ENCODE measurements at regions not wholly inside any gene's neighbourhood (a gene's known extent, or its start where the extent isn't known, plus 50 kb on each side); places are given as distances from the start of the nearest gene placed in this dataset.

GRCh38 chr9:87234854-87235253, 262.8 kb upstream of the DAPK1 start:
- Histone ChIP-seq H2AK5ac (ENCODE audit: insufficient read length, low read length) (no peak overlapping the region), H3K14ac (ENCODE audit: insufficient read depth, low read length) (no peak overlapping the region), H3K4me2 (ENCODE audit: insufficient read depth, insufficient read length, low read length) (no peak overlapping the region), H2BK20ac (ENCODE audit: low read depth, low read length, poor library complexity, severe bottlenecking) (no peak overlapping the region), H3K79me1 (ENCODE audit: insufficient read depth, low read depth, low read length, poor library complexity, severe bottlenecking) (no peaks in the 10 kb centered on the region), H3K4ac (ENCODE audit: low read depth, low read length) (no peak overlapping the region), H4K8ac (replicated peaks; ENCODE audit: insufficient read length, low read depth, low read length) (no peak overlapping the region), H3K27me3 (ENCODE audit: insufficient read depth, low read length) (no peaks in the 10 kb centered on the region), H4K20me1 (ENCODE audit: control insufficient read depth, insufficient read depth, insufficient read length) (no peaks in the 10 kb centered on the region), H3K4me1 (ENCODE audit: insufficient read depth, low read length) (no peaks in the 10 kb centered on the region), H3K79me2 (ENCODE audit: insufficient read depth, low read length) (no peaks in the 10 kb centered on the region), H4K91ac (ENCODE audit: insufficient read length, low read depth, low read length) (no peak overlapping the region), H3K18ac (ENCODE audit: insufficient read length, low read depth, low read length) (no peak overlapping the region), H2BK120ac (ENCODE audit: low read depth, low read length, poor library complexity, severe bottlenecking) (no peak overlapping the region), H2BK12ac (ENCODE audit: insufficient read length, low read depth, low read length) (no peak overlapping the region), H4K5ac (ENCODE audit: insufficient read length, low read depth, low read length) (no peak overlapping the region), H3T11ph (ENCODE audit: low read length) (no peak overlapping the region), H3K23ac (ENCODE audit: insufficient read length, low read depth, low read length) (no peak overlapping the region), H3K23me2 (ENCODE audit: insufficient read length, low read depth, low read length, poor library complexity, severe bottlenecking) (no peaks in the 10 kb centered on the region), H3K56ac (ENCODE audit: insufficient read length, low read depth, low read length) (no peak overlapping the region), H2BK5ac (ENCODE audit: insufficient read length, low read length) (no peak overlapping the region), H2AFZ (ENCODE audit: low read length) (no peak overlapping the region), H3K9me3 (ENCODE audit: control insufficient read depth, low read depth, low read length) (no peaks in the 10 kb centered on the region), H2BK15ac (ENCODE audit: low read depth, low read length) (no peak overlapping the region), H3K9ac (ENCODE audit: extremely low read depth, insufficient read length, low read length) (no peak overlapping the region), H3K27ac (ENCODE audit: insufficient read length, low read depth, low read length) (no peak overlapping the region)
- H3K36me3 Mint-ChIP-seq (ENCODE audit: insufficient read depth in 1 of 3, low read depth in 3 of 3): 0 out of 7 replicates have a peak, but pooled peaks cover 0 to 5% (median 0%) of the 10 kb centered on the region in 3 experiments
- no peak overlapping the region for H3K27ac Mint-ChIP-seq
- DNase-seq: no peak
- TF ChIP-seq CTCF (conservative IDR thresholded peaks at IDR 0.05): no peak
- no peak overlapping the region for H3K4me3 Mint-ChIP-seq
- WGBS (ENCODE audit: extremely low coverage, insufficient read length, low lambda C conversion rate): no CpG with 5 or more reads among the region's 3 CpGs
- H3K4me1 Mint-ChIP-seq: 0 out of 4 replicates have a peak, but pooled peaks cover 0 to 2% of the 10 kb centered on the region in 2 experiments
- H3K27me3 Mint-ChIP-seq (ENCODE audit: low read depth): peaks cover 2% of the 10 kb centered on the region; the same call in 1 of the 2 replicates
- H3K9me3 Mint-ChIP-seq: 0 out of 5 replicates have a peak, but pooled peaks cover 0 to 2% of the 10 kb centered on the region in 2 experiments
